HG02870 (cell line): ENCODE measurements at regions not wholly inside any gene's neighbourhood (a gene's known extent, or its start where the extent isn't known, plus 50 kb on each side); places are given as distances from the start of the nearest gene placed in this dataset.

Experiments used
- ATAC-seq: cut with Tn5 transposase; IDR thresholded peaks from one replicate; pipeline ENCODE4 v1.9.1; 2021; ENCODE audit warnings: mild to moderate bottlenecking, moderate library complexity; ENCODE audit not compliant: unreplicated experiment

DNA sequence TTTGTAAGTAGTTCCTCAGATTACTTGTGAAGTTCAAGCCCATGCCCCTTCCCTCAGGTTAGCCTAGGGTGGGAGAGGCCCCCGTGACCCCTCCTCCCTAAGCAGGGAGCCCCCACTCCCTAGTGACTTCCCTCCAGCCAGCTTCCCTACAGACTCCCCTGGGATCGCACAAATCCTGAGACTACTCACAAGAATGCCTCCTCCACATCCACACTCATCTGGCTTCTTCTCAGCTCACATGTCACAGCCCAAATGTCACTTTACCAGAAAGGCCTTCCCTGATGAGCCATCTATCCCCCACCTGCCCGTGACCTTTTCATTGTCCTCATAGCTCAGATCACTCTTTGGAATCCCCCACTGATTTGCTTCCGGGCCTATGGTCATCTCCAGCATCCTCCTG lies 96.7 kb upstream of the ARAP3 start:
- no peak for ATAC-seq

DNA sequence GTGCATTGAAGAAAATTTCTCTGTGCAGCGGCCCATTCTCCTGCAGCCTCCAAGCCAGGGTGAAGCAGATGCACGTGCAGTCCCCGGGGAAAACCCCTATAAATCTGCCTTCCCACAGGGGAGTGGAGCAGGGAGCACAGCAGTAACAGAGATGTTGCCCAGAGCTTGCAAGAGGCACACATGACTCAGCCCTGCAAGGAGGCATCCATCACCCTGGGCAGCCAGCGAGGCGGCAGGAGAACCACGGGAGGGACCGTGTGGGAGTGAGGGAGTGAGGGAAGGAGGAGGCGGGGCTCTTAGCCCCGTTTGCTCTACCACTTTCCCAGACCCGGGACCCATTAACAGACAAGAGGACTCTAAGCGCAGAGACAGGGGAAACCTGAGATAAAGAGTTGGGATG lies 96.2 kb upstream of the ARAP3 start:
- ATAC-seq: peak; percentile 38

DNA sequence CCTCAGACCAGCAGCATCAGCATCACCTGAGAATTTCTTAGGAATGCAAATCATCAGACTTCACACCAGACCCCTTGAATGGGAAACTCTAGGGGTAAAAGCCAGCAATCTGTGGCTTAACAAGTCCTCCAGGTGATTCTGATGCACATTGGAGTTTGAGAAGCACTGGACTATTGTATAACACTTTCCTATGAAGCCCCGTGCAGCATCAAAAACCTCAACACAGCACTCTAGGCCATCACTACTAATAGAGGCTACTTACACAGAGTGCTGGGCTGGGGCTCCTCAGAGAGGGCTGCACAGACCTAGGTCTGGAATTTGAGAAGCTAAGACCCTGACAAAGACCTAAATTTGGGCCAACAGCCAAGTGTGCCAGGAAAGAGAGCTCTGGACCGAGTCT lies 95.7 kb upstream of the ARAP3 start:
- no peak for ATAC-seq

- ATAC-seq: no peak
Measured at GRCh38 chr5:141777130-141777529, 95.1 kb upstream of the ARAP3 start.

DNA sequence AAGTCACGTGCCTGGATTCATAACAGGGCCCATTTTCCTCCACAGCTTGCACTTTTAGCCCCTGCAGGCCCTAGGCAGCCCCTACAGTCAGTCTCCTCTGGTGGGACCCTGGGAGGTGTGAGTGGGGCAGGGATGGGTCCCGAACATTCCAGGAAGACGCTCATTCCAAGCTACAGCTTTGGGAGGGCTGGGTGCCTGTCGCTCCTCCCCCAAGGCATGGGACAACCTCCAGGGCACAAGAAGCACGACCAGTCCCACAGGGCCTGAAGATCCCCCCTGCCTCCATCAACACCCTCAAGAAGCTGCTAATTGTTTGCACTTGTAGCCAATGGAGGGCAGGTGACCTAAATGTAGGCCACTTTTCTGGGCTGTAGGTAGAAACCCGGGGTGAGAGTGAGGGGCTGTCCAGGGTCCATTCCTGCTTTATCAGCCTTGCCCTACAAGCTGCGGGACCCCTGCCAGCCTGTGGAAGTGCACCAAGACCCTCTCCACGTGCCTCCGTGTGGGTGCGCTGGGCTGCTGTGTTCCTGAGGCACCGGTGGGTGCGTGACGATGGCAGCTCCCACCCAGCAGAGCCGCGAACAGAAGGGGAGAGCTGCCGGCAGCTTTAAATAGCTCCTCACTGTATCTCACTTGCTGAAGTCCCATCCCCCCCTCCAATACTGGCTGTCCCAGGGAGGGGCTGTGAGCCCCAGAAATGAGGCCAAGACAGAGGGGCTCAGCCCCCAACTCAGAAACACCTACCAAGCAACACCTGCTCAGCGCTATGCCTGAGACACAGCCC lies 91.9 kb upstream of the ARAP3 start:
- no peak for ATAC-seq

DNA sequence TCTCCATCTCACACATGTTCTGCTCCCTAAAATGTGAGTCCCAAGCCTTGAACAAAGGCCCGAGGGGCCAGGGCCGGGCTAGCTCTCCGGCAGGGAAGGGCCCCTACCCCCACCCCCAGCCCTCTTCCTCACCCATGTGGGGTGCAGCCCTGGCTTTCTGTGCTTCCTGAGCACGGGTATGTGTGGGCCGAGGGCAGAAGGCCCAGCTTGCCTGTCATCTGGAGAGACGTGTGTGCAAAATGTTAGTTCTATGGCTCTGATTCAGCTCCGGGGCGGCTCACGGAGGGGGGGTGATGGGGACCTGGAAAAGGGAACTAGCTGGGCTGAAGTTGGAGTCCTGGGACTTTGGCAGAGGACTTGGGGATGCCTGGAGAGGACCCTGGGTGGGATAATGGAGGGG lies 90.3 kb upstream of the ARAP3 start:
- ATAC-seq: no peak

DNA sequence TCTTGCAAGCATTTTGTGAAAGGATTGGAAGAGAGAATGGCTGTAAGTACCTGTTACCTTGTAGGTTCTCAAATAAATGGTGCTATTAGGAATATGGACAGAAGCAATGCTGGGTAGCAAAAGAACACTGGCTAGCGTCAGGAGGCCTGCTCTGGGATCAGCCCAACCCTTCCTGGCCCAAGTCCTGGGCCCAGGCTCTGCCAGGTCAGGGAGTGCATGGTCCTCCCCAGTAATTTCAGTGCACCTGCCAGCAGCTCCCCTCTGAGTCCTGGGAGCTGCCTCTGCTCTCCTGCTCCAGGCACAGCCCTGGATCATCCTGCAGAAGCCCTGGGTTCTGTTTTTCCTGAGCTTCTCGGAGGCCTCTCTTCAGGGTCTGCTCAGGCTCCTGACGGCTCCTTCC lies 89.5 kb upstream of the ARAP3 start:
- ATAC-seq: no peak

DNA sequence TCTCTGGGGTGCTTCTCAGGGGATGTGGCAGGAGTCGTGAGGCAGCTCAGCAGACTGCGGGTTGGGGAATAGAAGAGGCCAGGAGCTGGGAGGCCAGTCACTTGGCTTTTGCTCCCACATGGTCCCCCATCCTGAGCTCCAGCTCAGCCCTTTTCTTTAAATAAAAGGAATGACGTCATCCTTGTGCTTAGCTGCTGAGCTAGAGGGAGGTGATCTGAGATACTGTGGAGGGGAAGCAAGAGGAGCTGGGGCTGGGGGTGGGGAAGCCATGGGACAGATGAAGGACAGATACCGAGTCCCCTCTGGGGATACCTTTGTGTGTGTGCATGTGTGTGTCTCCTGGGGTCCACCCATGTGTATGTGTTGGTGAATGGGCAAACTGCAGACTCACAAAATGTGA lies 89.0 kb upstream of the ARAP3 start:
- no peak for ATAC-seq

GRCh38 chr5:141769671-141770070 lies 87.6 kb upstream of the ARAP3 start:
- ATAC-seq: no peak

DNA sequence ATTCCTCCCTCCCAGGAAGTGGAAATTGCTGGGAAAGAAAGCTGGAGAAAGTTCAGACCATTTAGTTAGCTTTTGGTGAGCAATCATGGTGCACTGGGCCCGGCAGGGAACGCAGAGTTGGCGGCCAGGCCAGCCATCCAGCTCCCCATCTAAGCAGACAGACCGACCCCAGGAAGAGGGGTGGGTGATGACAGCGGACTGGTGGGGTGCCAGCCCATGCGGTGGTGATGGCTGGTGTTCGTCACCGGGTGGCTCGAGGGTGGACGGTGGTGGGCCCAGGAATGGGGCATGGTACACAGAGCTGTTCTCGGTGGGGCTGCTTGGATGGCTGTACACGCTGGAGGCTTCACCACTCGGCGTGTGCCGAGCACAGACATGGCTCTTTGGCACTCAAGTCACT lies 85.6 kb upstream of the ARAP3 start:
- ATAC-seq: no peak

GRCh38 chr5:141765896-141766551 lies 84.0 kb upstream of the ARAP3 start:
- ATAC-seq: no peak

GRCh38 chr5:141763541-141763940 lies 81.5 kb upstream of the ARAP3 start:
- ATAC-seq: no peak

GRCh38 chr5:141762790-141763368 lies 80.8 kb upstream of the ARAP3 start:
- ATAC-seq: peak; percentile 89

- ATAC-seq: no peak
Measured at GRCh38 chr5:141762316-141762715, 80.3 kb upstream of the ARAP3 start.

DNA sequence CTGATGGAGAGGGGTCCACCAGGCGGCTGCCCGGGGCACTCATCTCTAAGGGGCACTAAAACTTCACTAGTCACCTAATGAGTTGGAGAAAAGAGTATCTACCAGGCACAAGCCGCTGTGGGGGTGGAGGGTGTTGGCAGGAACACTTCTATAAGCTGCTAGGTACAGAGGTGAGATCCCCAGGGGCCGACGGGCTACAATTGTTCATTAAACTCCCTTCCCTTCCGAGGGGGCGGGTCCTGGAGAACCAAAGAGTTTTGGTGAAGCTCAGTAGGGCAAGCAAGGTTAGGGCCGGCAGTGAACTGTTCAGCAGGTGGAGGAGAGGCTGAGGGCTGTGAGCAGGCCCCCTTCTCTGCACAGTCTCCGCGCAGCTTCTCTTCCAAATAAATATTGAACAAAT lies 78.7 kb upstream of the ARAP3 start:
- ATAC-seq: no peak

GRCh38 chr5:141760193-141760592 lies 78.2 kb upstream of the ARAP3 start:
- ATAC-seq: no peak

GRCh38 chr5:141758310-141758998 lies 76.4 kb upstream of the ARAP3 start:
- ATAC-seq: no peak

DNA sequence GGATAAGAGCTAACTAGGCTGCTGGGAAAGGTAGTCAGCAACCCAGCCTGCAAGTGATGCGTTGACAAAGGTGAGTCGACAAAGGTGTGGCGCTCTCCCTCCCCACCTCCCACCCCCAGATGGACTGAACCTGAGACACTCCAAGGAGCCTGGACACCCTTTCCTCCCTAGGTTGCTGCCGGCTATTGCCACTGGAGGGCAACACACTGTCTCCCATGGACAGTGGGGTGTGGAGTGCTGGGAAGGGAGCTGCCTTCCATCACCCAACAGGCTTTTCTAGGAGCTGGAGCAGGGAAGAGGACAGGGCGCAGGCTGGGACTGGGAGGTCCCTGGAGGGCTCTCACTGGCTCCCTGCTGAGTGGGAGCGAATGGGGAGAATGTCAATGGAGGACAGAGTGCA lies 75.4 kb upstream of the ARAP3 start:
- ATAC-seq: no peak

GRCh38 chr5:141756196-141756595 lies 74.2 kb upstream of the ARAP3 start:
- ATAC-seq: no peak

DNA sequence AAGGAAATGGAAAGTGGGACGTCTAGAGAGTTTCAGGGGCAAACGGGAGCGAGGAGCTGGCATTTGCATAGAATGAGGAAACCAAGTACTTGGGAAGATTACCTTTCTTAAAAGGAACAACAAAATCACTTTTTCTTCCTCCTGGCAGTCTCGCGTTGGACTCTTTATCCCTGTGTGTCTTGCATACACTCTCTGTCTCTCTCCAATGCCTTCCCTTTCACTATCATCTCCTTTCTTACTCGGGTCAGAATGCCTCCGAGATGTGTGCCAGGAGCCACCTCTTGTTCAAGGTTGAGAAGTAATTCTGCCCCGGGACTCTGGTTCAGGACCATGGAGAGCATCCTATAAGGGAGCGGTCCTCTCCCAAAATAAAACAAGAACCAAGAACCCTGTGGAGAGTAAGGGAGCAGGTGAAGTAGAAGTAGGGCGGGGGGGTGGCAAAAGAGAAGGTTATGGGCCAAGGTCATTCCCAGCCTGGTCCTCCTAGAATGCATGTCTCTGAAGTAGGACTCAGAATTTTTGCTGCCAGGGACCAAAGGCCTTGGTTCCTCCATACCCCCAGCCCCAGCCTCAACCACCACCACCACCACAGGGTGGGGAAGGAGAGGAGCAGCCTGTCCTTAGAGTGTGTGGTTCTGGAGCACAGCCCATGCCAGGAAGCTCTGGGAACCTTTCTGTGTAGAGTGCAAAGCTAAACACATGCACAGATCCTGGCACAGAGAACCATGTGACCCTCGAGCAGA lies 72.1 kb upstream of the ARAP3 start:
- ATAC-seq: no peak
